ENCODE measurements at regions not wholly inside any gene's neighbourhood (a gene's known extent, or its start where the extent isn't known, plus 50 kb on each side); places are given as distances from the start of the nearest gene placed in this dataset.

DNA sequence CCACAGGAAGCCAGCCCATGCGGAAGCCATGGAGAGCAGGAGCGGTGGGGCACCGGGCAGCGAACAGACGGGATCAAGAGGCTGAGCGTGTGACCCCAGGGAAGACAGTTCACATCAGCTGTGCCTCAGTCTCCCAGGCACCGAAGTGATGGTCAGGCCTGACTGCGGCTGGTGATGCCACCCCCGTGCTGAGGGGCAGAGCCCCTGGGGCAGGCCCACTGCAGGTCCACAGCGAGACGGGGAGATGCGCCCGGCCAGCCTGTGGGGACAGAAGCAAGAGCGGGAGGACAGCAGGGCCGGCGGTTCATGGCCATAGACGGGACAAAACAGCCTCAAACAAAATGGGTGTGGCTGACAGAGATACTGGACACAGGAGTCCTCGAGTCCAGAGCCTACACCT is 93.8 kb downstream of the RIPK4 start:
- DNase-seq (no peak), ATAC-seq (no peak)

GRCh38 chr21:41672543-41672915 is 94.3 kb downstream of the RIPK4 start:
- DNase-seq (no peak), ATAC-seq (no peak)
- intact Hi-C loops (cut with DNase I): loop anchor here in 1 of 2 donors (10.0 kb wide), 1 partner anchor 92 kb away; the partner anchor contains the start of gene RIPK4

More for the DNA sequence above, 93.8 kb downstream of the RIPK4 start:
- intact Hi-C loops (cut with DNase I): loop anchor here in 1 of 2 donors (10.0 kb wide), 1 partner anchor 92 kb away; the partner anchor contains the start of gene RIPK4

DNA sequence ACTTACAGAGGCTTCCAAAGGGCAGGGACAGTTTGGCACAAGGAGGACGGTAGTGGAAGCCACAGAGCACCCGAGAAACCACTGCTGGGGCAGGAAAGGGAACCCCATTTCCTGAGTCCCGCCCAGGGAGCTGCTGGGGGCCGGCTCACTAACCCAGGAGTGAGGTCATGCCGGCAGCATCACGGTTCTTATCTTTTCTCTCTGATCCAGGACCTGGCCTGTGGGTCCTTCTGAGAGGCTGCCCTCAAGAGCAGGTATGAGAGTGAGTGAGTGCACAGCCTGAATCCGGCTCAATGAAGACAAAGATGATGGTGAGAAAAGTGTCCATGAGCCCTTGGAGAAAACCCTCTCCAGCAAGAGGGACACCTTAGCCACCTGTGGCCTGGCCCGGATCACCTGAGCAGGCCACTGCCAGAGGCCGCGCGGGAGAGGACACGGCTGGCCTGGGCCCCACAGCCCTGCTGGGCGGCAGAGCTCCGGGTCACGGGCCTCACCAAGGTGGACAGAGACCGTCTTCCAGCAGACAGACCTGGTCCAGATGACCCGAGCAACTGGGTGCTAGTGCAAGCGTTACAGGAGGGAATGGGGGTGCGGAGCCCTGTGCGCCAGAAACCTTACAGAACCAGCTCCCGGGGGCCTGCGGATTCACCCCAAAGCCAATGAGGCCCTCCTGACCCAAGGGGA is 94.9 kb downstream of the RIPK4 start:
- intact Hi-C loops (cut with DNase I): loop anchor here in 1 of 2 donors (10.0 kb wide), 1 partner anchor 93 kb away; the partner anchor contains the start of gene RIPK4
- ATAC-seq: no peak
- no peak for DNase-seq

- ATAC-seq (no peak), DNase-seq (no peak)
- intact Hi-C loops (cut with DNase I): loop anchor here in 1 of 2 donors (10.0 kb wide), 1 partner anchor 94 kb away; the partner anchor contains the start of gene RIPK4
These were observed 95.6 kb downstream of the RIPK4 start for GRCh38 chr21:41671212-41671762.

- intact Hi-C loops (cut with DNase I): loop anchor here in 1 of 2 donors (10.0 kb wide), 1 partner anchor 95 kb away; the partner anchor contains the start of gene RIPK4
- no peak for ATAC-seq
- no peak for DNase-seq
These were observed 96.6 kb downstream of the RIPK4 start for GRCh38 chr21:41670056-41670805.

- intact Hi-C loops (cut with DNase I): no loop called here
- DNase-seq: no peak
- ATAC-seq: no peak
These were observed 97.4 kb downstream of the RIPK4 start for GRCh38 chr21:41669533-41669830.

DNA sequence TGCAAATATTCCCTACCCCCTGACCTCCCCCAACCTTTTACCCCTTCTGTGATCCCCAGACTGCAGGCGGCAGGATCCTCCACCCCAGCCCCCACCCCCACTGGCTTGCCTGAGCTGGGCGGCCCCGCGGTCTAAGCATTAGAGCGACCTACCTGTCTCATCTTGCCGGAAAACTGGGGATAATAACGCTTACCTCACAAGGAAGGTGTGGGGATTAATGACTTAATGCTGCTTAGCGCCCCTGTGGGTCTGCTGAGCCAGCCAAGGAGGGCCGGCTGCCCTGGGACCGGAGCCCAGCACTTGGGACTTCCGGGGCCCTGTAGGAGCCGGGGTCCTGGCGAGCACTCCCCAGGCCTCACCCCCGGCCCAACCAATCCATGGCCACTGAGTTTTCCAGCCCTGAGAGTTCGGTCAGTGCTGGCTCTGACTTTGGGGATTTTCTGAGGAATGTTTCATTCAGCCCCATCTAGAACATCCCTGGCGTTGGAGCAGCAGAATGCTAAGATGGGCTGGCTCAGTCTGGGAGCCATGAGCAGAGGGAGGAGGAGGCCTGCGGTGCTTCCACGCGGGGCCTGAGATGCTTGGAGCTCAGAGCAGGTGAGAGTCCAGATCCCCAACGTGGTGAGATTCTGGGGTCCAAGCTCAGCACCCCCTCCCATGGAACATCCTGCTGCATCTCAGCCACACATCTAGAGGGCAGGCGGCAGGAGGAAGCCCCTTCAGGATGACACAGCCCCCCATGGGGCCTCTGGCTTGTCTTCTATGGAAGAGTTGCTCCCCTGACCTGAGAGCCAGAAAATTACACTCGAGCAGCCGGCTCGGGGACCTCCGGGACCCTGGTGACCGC is 97.9 kb downstream of the RIPK4 start:
- ATAC-seq (no peak), DNase-seq (no peak)
- intact Hi-C loops (cut with DNase I): no loop called here

DNA sequence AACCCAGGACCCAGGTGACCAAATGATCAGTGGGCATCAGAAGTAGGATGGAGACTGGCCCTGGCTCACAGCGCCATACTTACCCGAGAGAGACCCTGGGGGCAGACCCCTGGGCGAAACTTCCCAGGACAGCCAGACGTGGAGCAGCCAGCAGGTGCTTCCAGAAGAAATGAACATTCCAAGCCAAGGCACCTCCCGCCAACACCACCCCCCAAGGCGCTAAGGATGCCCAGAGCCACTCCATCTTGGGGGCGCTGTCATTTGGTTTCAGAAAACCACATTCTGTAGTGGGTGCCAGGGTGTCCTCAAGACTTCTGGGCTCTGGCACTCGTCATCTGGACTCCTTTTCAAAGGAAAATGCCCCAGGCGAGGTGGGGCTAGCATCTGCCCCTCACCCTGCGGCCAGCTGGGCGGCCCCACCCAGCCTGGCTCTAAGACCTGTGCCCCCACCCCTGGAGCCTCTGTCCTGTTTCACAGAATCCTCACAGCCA is 98.8 kb downstream of the RIPK4 start:
- DNase-seq: no peak
- no peak for ATAC-seq
- intact Hi-C loops (cut with DNase I): no loop called here

DNA sequence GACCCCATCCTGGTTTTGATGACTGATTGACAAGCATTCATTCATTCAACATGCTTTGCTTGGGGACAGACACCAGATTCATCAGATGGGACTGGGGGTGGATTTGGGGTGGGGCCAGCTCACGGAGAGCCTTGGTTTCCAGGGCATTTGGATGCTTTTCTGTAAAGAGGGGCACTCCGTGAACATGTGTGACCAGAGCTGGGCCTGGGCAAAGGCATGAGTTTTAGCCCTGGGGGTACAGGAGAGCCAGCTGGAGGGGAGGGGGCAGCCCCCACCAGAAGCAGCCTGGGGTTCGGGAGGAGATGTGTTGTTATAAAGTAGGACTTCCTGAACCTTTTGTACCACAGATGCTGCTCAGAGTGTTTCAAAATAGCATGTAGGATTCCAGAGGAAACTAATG is 99.7 kb downstream of the RIPK4 start:
- DNase-seq (no peak), ATAC-seq (no peak)
- intact Hi-C loops (cut with DNase I): no loop called here

GRCh38 chr21:41666641-41667081 is 100.2 kb downstream of the RIPK4 start:
- intact Hi-C loops (cut with DNase I): no loop called here
- DNase-seq: no peak
- no peak for ATAC-seq

DNA sequence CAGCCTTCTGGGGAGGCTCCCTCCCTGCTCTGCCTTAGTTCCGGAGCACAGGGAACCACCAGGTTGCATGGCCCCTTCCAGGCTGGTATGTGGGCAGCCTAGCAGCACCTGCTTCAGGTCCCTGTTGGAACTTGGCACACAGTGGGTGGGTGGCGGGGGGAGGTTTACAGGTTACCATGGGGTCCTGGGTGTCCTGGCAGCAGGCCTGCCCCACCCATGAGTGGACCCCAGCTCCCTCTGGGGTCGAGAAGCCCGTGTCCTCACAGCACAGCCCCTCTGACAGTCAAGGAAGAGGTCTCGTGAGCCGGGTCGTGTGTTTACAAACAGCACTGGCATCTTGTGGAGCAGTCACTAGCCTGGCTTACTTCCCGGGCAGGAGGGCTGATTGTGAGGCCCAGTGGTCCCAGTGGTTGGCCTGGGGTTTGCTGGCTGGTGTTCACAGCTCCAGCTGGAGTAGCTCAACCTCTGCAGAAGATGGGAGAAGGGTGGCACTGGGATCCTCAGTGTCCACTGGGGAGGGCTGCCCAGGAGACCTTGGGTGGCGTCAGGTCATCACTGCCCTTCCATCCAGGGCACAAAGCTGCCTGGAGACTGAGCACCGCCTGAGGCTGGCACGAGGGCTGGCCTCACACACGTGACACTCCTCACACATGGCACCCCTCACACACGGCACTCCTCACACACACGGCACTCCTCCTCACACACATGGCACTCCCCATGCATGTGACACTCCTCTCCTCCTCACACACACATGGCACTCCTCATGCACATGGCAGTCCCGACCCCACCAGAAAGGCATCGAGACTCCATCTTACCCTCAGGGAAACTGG is 100.9 kb downstream of the RIPK4 start:
- intact Hi-C loops (cut with DNase I): no loop called here
- no peak for ATAC-seq
- DNase-seq: no peak

DNA sequence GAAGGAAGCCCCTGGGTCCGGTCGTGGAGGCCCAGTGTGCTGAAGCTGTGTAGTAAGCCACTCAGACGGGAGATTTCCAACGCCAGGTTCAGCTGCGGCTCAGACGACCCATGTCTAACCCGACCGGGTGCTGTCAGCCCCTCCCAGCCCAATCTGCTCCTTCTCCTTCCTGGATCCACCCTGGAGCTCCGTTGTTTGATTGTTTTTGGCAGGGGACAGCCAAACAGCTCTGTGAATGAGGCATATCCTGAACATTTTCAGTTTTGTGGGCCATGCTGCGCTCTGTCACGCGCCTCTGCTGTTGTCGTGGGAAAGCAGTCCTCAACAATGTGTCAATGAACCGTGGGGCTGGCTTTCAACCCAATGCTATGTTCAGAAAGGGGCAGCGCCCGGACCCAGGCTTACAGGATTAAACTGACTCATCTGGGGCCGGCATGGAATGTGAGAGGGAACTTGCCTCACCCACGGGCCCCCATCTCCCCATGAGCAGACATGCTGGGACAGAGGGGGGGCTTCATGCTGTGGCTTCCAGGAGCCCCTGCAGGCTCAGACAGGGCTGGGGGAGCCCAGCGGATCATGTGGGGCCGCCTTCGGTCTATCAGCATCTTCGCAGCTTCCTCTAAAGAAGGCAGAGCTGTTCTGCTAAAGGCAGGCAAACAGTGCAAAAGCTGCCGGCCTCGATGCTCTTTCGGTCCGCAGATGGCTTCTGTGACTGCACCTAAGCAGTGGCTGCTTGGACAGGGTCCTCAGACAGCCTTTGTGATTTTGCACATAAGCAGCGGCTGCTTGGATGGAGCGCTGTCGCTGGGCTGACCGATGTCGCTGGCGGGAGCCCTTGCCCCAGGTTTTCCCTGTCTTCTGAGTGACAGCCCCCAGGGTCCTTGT is 101.7 kb downstream of the RIPK4 start:
- intact Hi-C loops (cut with DNase I): no loop called here
- peak; percentile 24 to 67 for ATAC-seq
- peak; percentile 72 for DNase-seq

GRCh38 chr21:41663805-41664788 is 102.8 kb downstream of the RIPK4 start:
- intact Hi-C loops (cut with DNase I): no loop called here
- DNase-seq: no peak
- ATAC-seq: peak in 1 of 2 donors; percentile 4

DNA sequence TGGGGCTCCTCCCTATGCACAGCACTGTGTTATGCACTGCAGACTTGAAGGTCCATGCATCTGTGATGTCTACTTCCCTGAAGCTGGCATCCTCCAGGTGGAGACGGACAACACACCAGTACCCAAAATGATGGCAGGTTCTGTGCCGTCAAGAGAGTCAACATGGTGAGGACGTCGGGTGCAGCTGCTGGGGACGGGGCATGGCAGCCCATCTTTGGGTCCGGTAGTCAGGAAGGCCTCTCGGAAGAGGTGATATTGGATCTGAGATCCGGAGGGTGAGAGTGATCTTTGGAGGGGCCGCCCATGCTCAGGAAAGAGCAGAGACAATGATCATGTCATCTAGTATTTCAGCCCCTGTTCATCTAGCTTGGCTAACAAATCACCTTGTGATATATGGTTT is 104.1 kb downstream of the RIPK4 start:
- intact Hi-C loops (cut with DNase I): no loop called here
- ATAC-seq (no peak), DNase-seq (no peak)

GRCh38 chr21:41662161-41662560 is 104.7 kb downstream of the RIPK4 start:
- DNase-seq: no peak
- ATAC-seq: no peak
- intact Hi-C loops (cut with DNase I): no loop called here

DNA sequence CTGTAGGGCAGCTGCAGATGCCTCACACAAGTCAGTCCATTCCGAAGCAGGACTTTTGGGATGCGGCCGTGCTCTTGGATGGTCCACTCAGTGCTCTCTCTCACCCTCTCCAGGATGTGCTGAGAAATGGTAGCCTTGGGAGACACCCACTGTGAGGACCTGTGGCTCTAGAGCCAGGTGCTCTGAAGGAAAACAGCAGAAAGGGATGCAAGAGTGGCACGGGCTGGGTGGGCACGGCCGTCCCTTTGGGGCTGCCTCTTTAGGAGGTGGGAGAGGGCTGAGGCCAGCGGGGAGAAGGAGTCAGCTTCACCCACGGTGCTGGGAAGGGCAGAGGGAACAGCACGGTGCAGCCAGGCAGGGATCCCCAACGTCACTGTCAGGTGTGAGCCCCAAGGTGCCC is 106.1 kb downstream of the RIPK4 start:
- intact Hi-C loops (cut with DNase I): no loop called here
- no peak for ATAC-seq
- no peak for DNase-seq

Measured in left cardiac atrium (tissue), 4 donors.